ENCODE measurements at regions not wholly inside any gene's neighbourhood (a gene's known extent, or its start where the extent isn't known, plus 50 kb on each side); places are given as distances from the start of the nearest gene placed in this dataset.

- H3K4me1 ChIP-seq (ENCODE audit: control insufficient read depth in 2 of 2, insufficient read depth in 2 of 2, low read length in 2 of 2), result no peaks in the 10 kb centered on the region
- ChIA-PET POLR2A (no interaction called here), CTCF (no interaction called here)
- no peak overlapping the region for H3K27ac ChIP-seq (ENCODE audit: low read length in 2 of 2)
- no peaks in the 10 kb centered on the region for H3K9me3 ChIP-seq (ENCODE audit: control extremely low read depth in 1 of 3, control insufficient read depth in 2 of 3, insufficient read depth in 1 of 3, low read length in 2 of 3)
- no peak overlapping the region for H3K4me3 ChIP-seq (ENCODE audit: control extremely low read depth in 1 of 5, extremely low read depth in 1 of 5, insufficient read depth in 1 of 5, low read depth in 2 of 5, low read length in 4 of 5)
- H3K27ac Mint-ChIP-seq, result no peak overlapping the region
- TF ChIP-seq, protein P1, sequence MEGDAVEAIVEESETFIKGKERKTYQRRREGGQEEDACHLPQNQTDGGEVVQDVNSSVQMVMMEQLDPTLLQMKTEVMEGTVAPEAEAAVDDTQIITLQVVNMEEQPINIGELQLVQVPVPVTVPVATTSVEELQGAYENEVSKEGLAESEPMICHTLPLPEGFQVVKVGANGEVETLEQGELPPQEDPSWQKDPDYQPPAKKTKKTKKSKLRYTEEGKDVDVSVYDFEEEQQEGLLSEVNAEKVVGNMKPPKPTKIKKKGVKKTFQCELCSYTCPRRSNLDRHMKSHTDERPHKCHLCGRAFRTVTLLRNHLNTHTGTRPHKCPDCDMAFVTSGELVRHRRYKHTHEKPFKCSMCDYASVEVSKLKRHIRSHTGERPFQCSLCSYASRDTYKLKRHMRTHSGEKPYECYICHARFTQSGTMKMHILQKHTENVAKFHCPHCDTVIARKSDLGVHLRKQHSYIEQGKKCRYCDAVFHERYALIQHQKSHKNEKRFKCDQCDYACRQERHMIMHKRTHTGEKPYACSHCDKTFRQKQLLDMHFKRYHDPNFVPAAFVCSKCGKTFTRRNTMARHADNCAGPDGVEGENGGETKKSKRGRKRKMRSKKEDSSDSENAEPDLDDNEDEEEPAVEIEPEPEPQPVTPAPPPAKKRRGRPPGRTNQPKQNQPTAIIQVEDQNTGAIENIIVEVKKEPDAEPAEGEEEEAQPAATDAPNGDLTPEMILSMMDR (IDR thresholded peaks at IDR 0.05), result no peak
- TF ChIP-seq EZH2 (IDR thresholded peaks at IDR 0.05; ENCODE audit: borderline replicate concordance, insufficient read depth, low read depth, low read length, poor library complexity, severe bottlenecking), result no peak
- no peak overlapping the region for H2AFZ ChIP-seq (ENCODE audit: insufficient read depth, low read depth, low read length, poor library complexity, severe bottlenecking)
- no peak overlapping the region for H3K9ac ChIP-seq (ENCODE audit: low read length)
- H3K4me1 Mint-ChIP-seq, result no peaks in the 10 kb centered on the region
- H3K4me3 Mint-ChIP-seq, result no peak overlapping the region
- intact Hi-C loops (cut with micrococcal nuclease), result no loop called here
- no peaks in the 10 kb centered on the region for H4K20me1 ChIP-seq (ENCODE audit: control insufficient read depth, insufficient read depth, low read length, poor library complexity, severe bottlenecking)
- no peaks in the 10 kb centered on the region for H3K9me3 Mint-ChIP-seq (ENCODE audit: insufficient read depth)
- no peaks in the 10 kb centered on the region for H3K27me3 Mint-ChIP-seq
- ATAC-seq (ENCODE audit: low read depth) (no peak), DNase-seq (no peak)
- H3K36me3 ChIP-seq (replicated peaks in 1 of 2; ENCODE audit: control extremely low read depth in 1 of 2, control insufficient read depth in 1 of 2, extremely low read depth in 1 of 2, insufficient read depth in 2 of 2, low read length in 1 of 2), result no peaks in the 10 kb centered on the region
- H3K79me2 ChIP-seq (ENCODE audit: control insufficient read depth, insufficient read depth, low read length), result no peaks in the 10 kb centered on the region
- H3K4me2 ChIP-seq (replicated peaks; ENCODE audit: low read depth, low read length, poor library complexity, severe bottlenecking), result no peak overlapping the region
- WGBS (ENCODE audit: insufficient coverage), result 81% methylated on average over 2 of the region's 4 CpGs
- H3K27me3 ChIP-seq (replicated peaks in 1 of 4; ENCODE audit: control extremely low read depth in 1 of 4, control insufficient read depth in 3 of 4, insufficient read depth in 4 of 4, low read length in 3 of 4), result no peaks in the 10 kb centered on the region
Measured at GRCh38 chr13:108558489-108558888, 70.9 kb upstream of the MYO16 start.

- H3K27ac ChIP-seq (ENCODE audit: low read length in 2 of 2), result no peak overlapping the region
- H3K4me3 ChIP-seq (ENCODE audit: control extremely low read depth in 1 of 5, extremely low read depth in 1 of 5, insufficient read depth in 1 of 5, low read depth in 2 of 5, low read length in 4 of 5), result no peak overlapping the region
- Mint-ChIP-seq H3K27me3 (no peaks in the 10 kb centered on the region), H3K4me1 (no peaks in the 10 kb centered on the region), H3K27ac (no peak overlapping the region), H3K9me3 (ENCODE audit: insufficient read depth) (no peaks in the 10 kb centered on the region), H3K4me3 (no peak overlapping the region)
- no peaks in the 10 kb centered on the region for H3K4me1 ChIP-seq (ENCODE audit: control insufficient read depth in 2 of 2, insufficient read depth in 2 of 2, low read length in 2 of 2)
- ATAC-seq (ENCODE audit: low read depth), result no peak
- CTCF ChIA-PET, result no interaction called here
- no peak overlapping the region for H3K4me2 ChIP-seq (replicated peaks; ENCODE audit: low read depth, low read length, poor library complexity, severe bottlenecking)
- DNase-seq, result no peak
- H3K9ac ChIP-seq (ENCODE audit: low read length), result no peak overlapping the region
- POLR2A ChIA-PET, result no interaction called here
- no CpG with 5 or more reads among the region's 3 CpGs for WGBS (ENCODE audit: insufficient coverage)
- H2AFZ ChIP-seq (ENCODE audit: insufficient read depth, low read depth, low read length, poor library complexity, severe bottlenecking), result no peak overlapping the region
- no peaks in the 10 kb centered on the region for H3K36me3 ChIP-seq (replicated peaks in 1 of 2; ENCODE audit: control extremely low read depth in 1 of 2, control insufficient read depth in 1 of 2, extremely low read depth in 1 of 2, insufficient read depth in 2 of 2, low read length in 1 of 2)
- TF ChIP-seq EZH2 (IDR thresholded peaks at IDR 0.05; ENCODE audit: borderline replicate concordance, insufficient read depth, low read depth, low read length, poor library complexity, severe bottlenecking), result no peak
- TF ChIP-seq, protein P1 (IDR thresholded peaks at IDR 0.05), result no peak
- intact Hi-C loops (cut with micrococcal nuclease), result no loop called here
- no peaks in the 10 kb centered on the region for H3K9me3 ChIP-seq (ENCODE audit: control extremely low read depth in 1 of 3, control insufficient read depth in 2 of 3, insufficient read depth in 1 of 3, low read length in 2 of 3)
- H4K20me1 ChIP-seq (ENCODE audit: control insufficient read depth, insufficient read depth, low read length, poor library complexity, severe bottlenecking), result no peaks in the 10 kb centered on the region
- H3K79me2 ChIP-seq (ENCODE audit: control insufficient read depth, insufficient read depth, low read length), result no peaks in the 10 kb centered on the region
- no peaks in the 10 kb centered on the region for H3K27me3 ChIP-seq (replicated peaks in 1 of 4; ENCODE audit: control extremely low read depth in 1 of 4, control insufficient read depth in 3 of 4, insufficient read depth in 4 of 4, low read length in 3 of 4)
Measured at GRCh38 chr13:108560093-108560492, 69.3 kb upstream of the MYO16 start.
